ENCODE measurements at regions not wholly inside any gene's neighbourhood (a gene's known extent, or its start where the extent isn't known, plus 50 kb on each side); places are given as distances from the start of the nearest gene placed in this dataset.

- Histone ChIP-seq H4K20me1 (ENCODE audit: control insufficient read depth, insufficient read depth, insufficient read length) (no peaks in the 10 kb centered on the region), H3K79me1 (ENCODE audit: insufficient read depth, low read depth, low read length, poor library complexity, severe bottlenecking) (no peaks in the 10 kb centered on the region), H2BK5ac (ENCODE audit: insufficient read length, low read length) (no peak overlapping the region), H4K91ac (ENCODE audit: insufficient read length, low read depth, low read length) (no peak overlapping the region), H2BK120ac (ENCODE audit: low read depth, low read length, poor library complexity, severe bottlenecking) (no peak overlapping the region), H4K8ac (replicated peaks; ENCODE audit: insufficient read length, low read depth, low read length) (no peak overlapping the region), H2BK15ac (ENCODE audit: low read depth, low read length) (no peak overlapping the region), H3K27me3 (ENCODE audit: insufficient read depth, low read length) (no peaks in the 10 kb centered on the region), H3K4ac (ENCODE audit: low read depth, low read length) (no peak overlapping the region), H3K4me1 (ENCODE audit: insufficient read depth, low read length) (0 out of 2 replicates have a peak, but pooled peaks cover 3% of the 10 kb centered on the region), H3K23me2 (ENCODE audit: insufficient read length, low read depth, low read length, poor library complexity, severe bottlenecking) (no peaks in the 10 kb centered on the region), H3K4me2 (ENCODE audit: insufficient read depth, insufficient read length, low read length) (no peak overlapping the region), H3T11ph (ENCODE audit: low read length) (no peak overlapping the region), H4K5ac (ENCODE audit: insufficient read length, low read depth, low read length) (no peak overlapping the region), H3K9ac (ENCODE audit: extremely low read depth, insufficient read length, low read length) (no peak overlapping the region), H2BK12ac (ENCODE audit: insufficient read length, low read depth, low read length) (no peak overlapping the region), H3K18ac (ENCODE audit: insufficient read length, low read depth, low read length) (no peak overlapping the region), H2AFZ (ENCODE audit: low read length) (no peak overlapping the region), H2AK5ac (ENCODE audit: insufficient read length, low read length) (no peak overlapping the region), H3K14ac (ENCODE audit: insufficient read depth, low read length) (no peak overlapping the region), H3K9me3 (ENCODE audit: control insufficient read depth, low read depth, low read length) (no peaks in the 10 kb centered on the region), H3K79me2 (ENCODE audit: insufficient read depth, low read length) (no peaks in the 10 kb centered on the region), H2BK20ac (ENCODE audit: low read depth, low read length, poor library complexity, severe bottlenecking) (no peak overlapping the region), H3K27ac (ENCODE audit: insufficient read length, low read depth, low read length) (no peak overlapping the region), H3K23ac (ENCODE audit: insufficient read length, low read depth, low read length) (no peak overlapping the region), H3K56ac (ENCODE audit: insufficient read length, low read depth, low read length) (no peak overlapping the region)
- no peak overlapping the region for H3K4me3 Mint-ChIP-seq
- TF ChIP-seq CTCF (conservative IDR thresholded peaks at IDR 0.05): no peak
- no peak overlapping the region for H3K27ac Mint-ChIP-seq
- H3K9me3 Mint-ChIP-seq: peaks cover 23 to 25% of the 10 kb centered on the region in 2 experiments
- H3K36me3 Mint-ChIP-seq (ENCODE audit: insufficient read depth in 1 of 3, low read depth in 3 of 3): peaks cover 8 to 26% (median 14%) of the 10 kb centered on the region in 3 experiments
- no peak for DNase-seq
- 0 out of 4 replicates have a peak, but pooled peaks cover 0 to 4% of the 10 kb centered on the region in 2 experiments for H3K4me1 Mint-ChIP-seq
- H3K27me3 Mint-ChIP-seq (ENCODE audit: low read depth): no peaks in the 10 kb centered on the region; the same call in 1 of the 2 replicates
These were observed 188.0 kb downstream of the MARCHF11 start for GRCh38 chr5:15991586-15991985.

All from H9 (cell line).